Vagina (tissue), 2 donors: ENCODE measurements at regions not wholly inside any gene's neighbourhood (a gene's known extent, or its start where the extent isn't known, plus 50 kb on each side); places are given as distances from the start of the nearest gene placed in this dataset.

Experiments
- CTCF ChIP-seq, 3 experiments: fragments of 450-650 bp in 2 of 3; fragments of 200-600 bp in 1 of 3; sonication (generic) in 1 of 3; IDR thresholded peaks; one replicate each; pipeline ENCODE4 v1.5.1; 2017 to 2019; ENCODE audit warnings: antibody characterized with exemption in 3 of 3, mild to moderate bottlenecking in 2 of 3, moderate library complexity in 2 of 3
- POLR2A ChIP-seq, 2 donors: fragments of 450-650 bp; IDR thresholded peaks; one replicate each; pipeline ENCODE4 v1.6.1; 2017; ENCODE audit warnings: antibody characterized with exemption in 2 of 2, mild to moderate bottlenecking in 2 of 2, moderate library complexity in 2 of 2
- POLR2AphosphoS5 ChIP-seq, 2 donors: sonication (generic); formaldehyde crosslinking; IDR thresholded peaks; one replicate each; pipeline ENCODE4 v1.9.0; 2017; ENCODE audit warnings: antibody characterized with exemption in 2 of 2, mild to moderate bottlenecking in 2 of 2, low read depth in 1 of 2; ENCODE audit not compliant: insufficient read depth in 1 of 2

DNA sequence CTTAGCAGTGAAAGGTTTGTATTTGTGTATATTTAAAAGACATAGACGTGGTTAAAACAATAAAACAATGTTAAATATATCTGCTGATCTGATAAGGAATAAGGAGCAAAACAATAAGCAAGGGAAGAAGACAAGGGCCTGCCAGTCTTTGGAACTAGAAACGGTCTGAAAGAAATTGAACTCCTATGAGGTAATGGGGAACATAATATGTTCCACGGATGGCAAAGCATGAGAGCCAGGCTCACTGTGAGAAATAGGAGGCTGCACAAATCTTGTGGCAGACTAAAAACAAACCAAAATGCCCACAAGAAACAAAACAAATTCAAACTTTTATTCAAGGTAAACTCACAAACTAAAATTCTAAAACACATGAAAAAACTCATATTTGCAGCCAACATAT, 150.5 kb downstream of the NTMT2 start:
- TF ChIP-seq CTCF (IDR thresholded peaks at IDR 0.05) (no peak), POLR2A (IDR thresholded peaks at IDR 0.05) (no peak), POLR2AphosphoS5 (IDR thresholded peaks at IDR 0.05; ENCODE audit: insufficient read depth in 1 of 2, low read depth in 1 of 2) (no peak)
